ENCODE measurements at regions not wholly inside any gene's neighbourhood (a gene's known extent, or its start where the extent isn't known, plus 50 kb on each side); places are given as distances from the start of the nearest gene placed in this dataset.
A peak's percentile ranks its signal among the peaks of the same experiment; 100 is the strongest.

GRCh38 chr3:28947061-28947460, 333.8 kb upstream of the RBMS3 start:
- no peak overlapping the region for H3K4me3 ChIP-seq (replicated peaks in 1 of 4; ENCODE audit: control extremely low read depth in 1 of 4, insufficient read depth in 1 of 4, low read depth in 3 of 4, low read length in 4 of 4)
- no peak overlapping the region for H2AFZ ChIP-seq (ENCODE audit: low read length)
- no peaks in the 10 kb centered on the region for H3K9me3 ChIP-seq (ENCODE audit: control insufficient read depth, insufficient read depth, low read depth, low read length)
- peak in 1 of 2 donors; percentile 30 for DNase-seq (ENCODE audit: low read depth in 2 of 2)
- H3K4me1 ChIP-seq (ENCODE audit: control insufficient read depth, extremely low read depth, insufficient read depth, low read length): no peaks in the 10 kb centered on the region
- no peaks in the 10 kb centered on the region for H3K79me2 ChIP-seq (ENCODE audit: control insufficient read depth, insufficient read depth, low read length)
- H3K36me3 ChIP-seq (ENCODE audit: control insufficient read depth, insufficient read depth, low read length): no peaks in the 10 kb centered on the region
- H3K27ac ChIP-seq (ENCODE audit: insufficient read depth, low read length): no peak overlapping the region
- no peak overlapping the region for H3K4me2 ChIP-seq (ENCODE audit: extremely low read depth, insufficient read depth, low read length)
- no peak for TF ChIP-seq EZH2 (IDR thresholded peaks at IDR 0.05; ENCODE audit: low read length, missing control alignments)
- TF ChIP-seq CTCF (conservative IDR thresholded peaks at IDR 0.05 in 1 of 2, IDR thresholded peaks at IDR 0.05 in 1 of 2; ENCODE audit: low read depth in 1 of 2, low read length in 2 of 2): no peak
- H3K27me3 ChIP-seq (ENCODE audit: control insufficient read depth, insufficient read depth, low read length): no peaks in the 10 kb centered on the region
- no peaks in the 10 kb centered on the region for H4K20me1 ChIP-seq (ENCODE audit: control insufficient read depth, extremely low read depth, insufficient read depth, low read length)
- no peak overlapping the region for H3K9ac ChIP-seq (ENCODE audit: insufficient read depth, low read length)

- no peaks in the 10 kb centered on the region for H3K9me3 ChIP-seq (ENCODE audit: control insufficient read depth, insufficient read depth, low read depth, low read length)
- no peaks in the 10 kb centered on the region for H3K36me3 ChIP-seq (ENCODE audit: control insufficient read depth, insufficient read depth, low read length)
- no peaks in the 10 kb centered on the region for H3K27me3 ChIP-seq (ENCODE audit: control insufficient read depth, insufficient read depth, low read length)
- TF ChIP-seq EZH2 (IDR thresholded peaks at IDR 0.05; ENCODE audit: low read length, missing control alignments) (no peak), CTCF (conservative IDR thresholded peaks at IDR 0.05 in 1 of 2, IDR thresholded peaks at IDR 0.05 in 1 of 2; ENCODE audit: low read depth in 1 of 2, low read length in 2 of 2) (no peak)
- no peak for DNase-seq (ENCODE audit: low read depth in 2 of 2)
- no peaks in the 10 kb centered on the region for H4K20me1 ChIP-seq (ENCODE audit: control insufficient read depth, extremely low read depth, insufficient read depth, low read length)
- H3K79me2 ChIP-seq (ENCODE audit: control insufficient read depth, insufficient read depth, low read length): no peaks in the 10 kb centered on the region
- no peak overlapping the region for H3K27ac ChIP-seq (ENCODE audit: insufficient read depth, low read length)
- H3K4me2 ChIP-seq (ENCODE audit: extremely low read depth, insufficient read depth, low read length): no peak overlapping the region
- no peak overlapping the region for H2AFZ ChIP-seq (ENCODE audit: low read length)
- no peak overlapping the region for H3K9ac ChIP-seq (ENCODE audit: insufficient read depth, low read length)
- H3K4me3 ChIP-seq (replicated peaks in 1 of 4; ENCODE audit: control extremely low read depth in 1 of 4, insufficient read depth in 1 of 4, low read depth in 3 of 4, low read length in 4 of 4): no peak overlapping the region
- H3K4me1 ChIP-seq (ENCODE audit: control insufficient read depth, extremely low read depth, insufficient read depth, low read length): no peaks in the 10 kb centered on the region
These were observed 333.1 kb upstream of the RBMS3 start for GRCh38 chr3:28947751-28948150.

- Histone ChIP-seq H3K9me3 (ENCODE audit: control insufficient read depth, insufficient read depth, low read depth, low read length) (no peaks in the 10 kb centered on the region), H3K36me3 (ENCODE audit: control insufficient read depth, insufficient read depth, low read length) (no peaks in the 10 kb centered on the region), H3K4me2 (ENCODE audit: extremely low read depth, insufficient read depth, low read length) (no peak overlapping the region), H3K4me3 (replicated peaks in 1 of 4; ENCODE audit: control extremely low read depth in 1 of 4, insufficient read depth in 1 of 4, low read depth in 3 of 4, low read length in 4 of 4) (no peak overlapping the region), H2AFZ (ENCODE audit: low read length) (no peak overlapping the region), H3K27me3 (ENCODE audit: control insufficient read depth, insufficient read depth, low read length) (no peaks in the 10 kb centered on the region), H3K9ac (ENCODE audit: insufficient read depth, low read length) (no peak overlapping the region), H3K27ac (ENCODE audit: insufficient read depth, low read length) (no peak overlapping the region), H3K4me1 (ENCODE audit: control insufficient read depth, extremely low read depth, insufficient read depth, low read length) (no peaks in the 10 kb centered on the region), H3K79me2 (ENCODE audit: control insufficient read depth, insufficient read depth, low read length) (no peaks in the 10 kb centered on the region), H4K20me1 (ENCODE audit: control insufficient read depth, extremely low read depth, insufficient read depth, low read length) (no peaks in the 10 kb centered on the region)
- DNase-seq (ENCODE audit: low read depth in 2 of 2): no peak
- TF ChIP-seq EZH2 (IDR thresholded peaks at IDR 0.05; ENCODE audit: low read length, missing control alignments) (no peak), CTCF (conservative IDR thresholded peaks at IDR 0.05 in 1 of 2, IDR thresholded peaks at IDR 0.05 in 1 of 2; ENCODE audit: low read depth in 1 of 2, low read length in 2 of 2) (no peak)
These were observed 332.2 kb upstream of the RBMS3 start for GRCh38 chr3:28948685-28949084.

Measured in fibroblast of lung (primary cell).